ENCODE measurements at regions not wholly inside any gene's neighbourhood (a gene's known extent, or its start where the extent isn't known, plus 50 kb on each side); places are given as distances from the start of the nearest gene placed in this dataset.

DNA sequence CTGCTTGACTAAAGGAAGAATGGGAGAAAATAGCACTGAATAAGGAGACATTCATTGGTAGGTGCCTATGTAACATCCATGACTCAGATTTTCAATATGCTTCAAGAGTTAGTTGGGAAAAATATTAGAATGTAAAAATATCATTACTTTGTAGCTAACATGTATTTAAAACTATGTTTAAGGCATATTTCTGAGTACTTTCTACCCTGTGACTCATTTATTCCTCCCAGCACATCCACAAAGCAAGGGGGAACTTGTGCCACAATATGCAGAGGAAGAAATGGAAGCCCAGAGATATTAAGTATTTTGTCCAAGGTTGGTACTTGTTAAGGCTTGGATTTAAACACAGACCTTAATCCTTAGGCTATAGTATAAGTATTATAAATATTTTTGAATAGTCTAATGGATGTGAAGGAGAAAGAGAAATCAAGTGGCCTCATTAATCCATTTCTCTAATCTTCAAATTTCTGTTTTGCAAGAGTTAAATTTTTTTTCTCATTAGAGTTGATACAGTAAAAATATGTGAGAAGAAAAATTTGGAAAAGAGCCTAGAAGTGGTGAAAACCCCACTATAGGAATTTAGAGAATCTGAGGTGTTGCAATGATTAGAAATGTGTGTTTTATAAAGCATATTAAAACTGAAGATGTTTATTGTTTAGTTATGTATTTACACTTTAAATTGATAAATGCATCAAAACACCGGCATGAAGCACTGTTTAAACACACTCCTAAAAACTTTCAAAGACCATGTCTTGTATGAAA is 149.3 kb upstream of the GYPA start:
- Histone ChIP-seq H3K36me3 (ENCODE audit: low read depth) (no peaks in the 10 kb centered on the region), H3K79me2 (ENCODE audit: low read depth) (no peaks in the 10 kb centered on the region), H3K9me2 (ENCODE audit: insufficient read depth) (no peaks in the 10 kb centered on the region), H3K27ac (no peak overlapping the region), H3F3A (ENCODE audit: insufficient read depth, low read depth) (no peaks in the 10 kb centered on the region), H3K9me3 (ENCODE audit: insufficient read depth, low read depth) (no peaks in the 10 kb centered on the region), H3K4me3 (no peak overlapping the region), H4K20me1 (ENCODE audit: insufficient read depth) (no peaks in the 10 kb centered on the region), H3K4me1 (replicated peaks; ENCODE audit: insufficient read depth) (no peaks in the 10 kb centered on the region), H3K4me2 (no peak overlapping the region), H2AFZ (no peak overlapping the region), H3K27me3 (ENCODE audit: insufficient read depth, low read depth) (no peaks in the 10 kb centered on the region)
- BruUV-seq (replicated peaks), result no TSS peak
- ChIA-PET CTCF (no interaction called here), POLR2A (ENCODE audit: unreplicated experiment) (no interaction called here)
- no peak for DNase-seq
- intact Hi-C loops (cut with micrococcal nuclease; ENCODE audit: unreplicated experiment), result no loop called here
- TF ChIP-seq EZH2 (IDR thresholded peaks at IDR 0.05; ENCODE audit: low read depth), result no peak
- TF ChIP-seq, protein P1, sequence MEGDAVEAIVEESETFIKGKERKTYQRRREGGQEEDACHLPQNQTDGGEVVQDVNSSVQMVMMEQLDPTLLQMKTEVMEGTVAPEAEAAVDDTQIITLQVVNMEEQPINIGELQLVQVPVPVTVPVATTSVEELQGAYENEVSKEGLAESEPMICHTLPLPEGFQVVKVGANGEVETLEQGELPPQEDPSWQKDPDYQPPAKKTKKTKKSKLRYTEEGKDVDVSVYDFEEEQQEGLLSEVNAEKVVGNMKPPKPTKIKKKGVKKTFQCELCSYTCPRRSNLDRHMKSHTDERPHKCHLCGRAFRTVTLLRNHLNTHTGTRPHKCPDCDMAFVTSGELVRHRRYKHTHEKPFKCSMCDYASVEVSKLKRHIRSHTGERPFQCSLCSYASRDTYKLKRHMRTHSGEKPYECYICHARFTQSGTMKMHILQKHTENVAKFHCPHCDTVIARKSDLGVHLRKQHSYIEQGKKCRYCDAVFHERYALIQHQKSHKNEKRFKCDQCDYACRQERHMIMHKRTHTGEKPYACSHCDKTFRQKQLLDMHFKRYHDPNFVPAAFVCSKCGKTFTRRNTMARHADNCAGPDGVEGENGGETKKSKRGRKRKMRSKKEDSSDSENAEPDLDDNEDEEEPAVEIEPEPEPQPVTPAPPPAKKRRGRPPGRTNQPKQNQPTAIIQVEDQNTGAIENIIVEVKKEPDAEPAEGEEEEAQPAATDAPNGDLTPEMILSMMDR (conservative IDR thresholded peaks at IDR 0.05), result no peak

DNA sequence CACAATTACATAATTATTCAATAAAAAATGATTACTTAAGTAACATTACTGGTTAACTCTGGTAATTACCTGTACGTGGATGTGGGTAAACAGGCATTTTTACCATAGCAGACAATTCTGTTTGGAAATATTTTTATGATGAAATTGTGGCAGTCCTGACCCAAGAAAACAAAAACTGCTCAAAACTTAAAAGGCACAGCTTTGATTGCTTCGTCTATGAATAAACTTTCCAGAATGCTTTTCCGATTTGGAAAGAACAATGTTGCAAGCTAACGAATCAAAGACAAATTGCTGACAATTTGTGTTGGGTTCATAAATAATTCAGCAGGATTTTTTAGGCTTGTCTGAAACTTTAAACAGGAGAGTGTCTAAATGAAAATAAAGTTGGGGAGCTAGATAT is 150.6 kb upstream of the GYPA start:
- H4K20me1 ChIP-seq (ENCODE audit: insufficient read depth), result no peaks in the 10 kb centered on the region
- H3K36me3 ChIP-seq (ENCODE audit: low read depth), result no peaks in the 10 kb centered on the region
- no peaks in the 10 kb centered on the region for H3K4me1 ChIP-seq (replicated peaks; ENCODE audit: insufficient read depth)
- intact Hi-C loops (cut with micrococcal nuclease; ENCODE audit: unreplicated experiment), result no loop called here
- no peak for TF ChIP-seq EZH2 (IDR thresholded peaks at IDR 0.05; ENCODE audit: low read depth)
- TF ChIP-seq, protein P1 (conservative IDR thresholded peaks at IDR 0.05), result no peak
- H3K27ac ChIP-seq, result no peak overlapping the region
- no peaks in the 10 kb centered on the region for H3K79me2 ChIP-seq (ENCODE audit: low read depth)
- H3K4me3 ChIP-seq, result no peak overlapping the region
- no peaks in the 10 kb centered on the region for H3K9me3 ChIP-seq (ENCODE audit: insufficient read depth, low read depth)
- H3K27me3 ChIP-seq (ENCODE audit: insufficient read depth, low read depth), result no peaks in the 10 kb centered on the region
- DNase-seq, result no peak
- H3K4me2 ChIP-seq, result no peak overlapping the region
- ChIA-PET POLR2A (ENCODE audit: unreplicated experiment) (no interaction called here), CTCF (no interaction called here)
- no peaks in the 10 kb centered on the region for H3K9me2 ChIP-seq (ENCODE audit: insufficient read depth)
- H3F3A ChIP-seq (ENCODE audit: insufficient read depth, low read depth), result no peaks in the 10 kb centered on the region
- no peak overlapping the region for H2AFZ ChIP-seq
- no TSS peak for BruUV-seq (replicated peaks)

DNA sequence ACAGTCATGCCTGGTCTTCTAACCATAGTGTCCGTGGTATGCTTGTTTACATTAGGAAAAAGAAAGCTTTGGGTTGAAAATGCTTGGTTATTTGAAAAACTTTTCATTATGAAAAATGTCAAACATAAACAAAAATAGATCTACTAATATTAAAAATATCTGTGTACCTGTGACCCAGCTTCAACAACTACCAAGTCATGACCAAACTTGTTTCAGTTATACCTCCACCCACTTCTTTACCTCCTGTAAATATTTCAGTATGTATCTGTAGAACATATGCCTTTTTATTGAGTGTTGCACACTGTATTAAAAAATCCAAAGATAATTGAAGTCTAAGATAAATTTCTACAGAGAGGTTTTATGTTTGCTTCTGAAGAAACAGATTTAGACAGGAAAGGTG is 153.7 kb upstream of the GYPA start:
- Histone ChIP-seq H3F3A (ENCODE audit: insufficient read depth, low read depth) (no peaks in the 10 kb centered on the region), H3K9me3 (ENCODE audit: insufficient read depth, low read depth) (no peaks in the 10 kb centered on the region; the same call in 1 of the 2 replicates), H3K79me2 (ENCODE audit: low read depth) (no peaks in the 10 kb centered on the region), H3K36me3 (ENCODE audit: low read depth) (no peaks in the 10 kb centered on the region), H3K4me3 (no peak overlapping the region), H3K4me1 (replicated peaks; ENCODE audit: insufficient read depth) (no peaks in the 10 kb centered on the region), H3K9me2 (ENCODE audit: insufficient read depth) (no peaks in the 10 kb centered on the region), H3K27ac (no peak overlapping the region), H3K27me3 (ENCODE audit: insufficient read depth, low read depth) (no peaks in the 10 kb centered on the region), H3K4me2 (no peak overlapping the region), H2AFZ (no peak overlapping the region), H4K20me1 (ENCODE audit: insufficient read depth) (no peaks in the 10 kb centered on the region)
- TF ChIP-seq, protein P1 (conservative IDR thresholded peaks at IDR 0.05), result no peak
- no peak for TF ChIP-seq EZH2 (IDR thresholded peaks at IDR 0.05; ENCODE audit: low read depth)
- DNase-seq, result no peak
- intact Hi-C loops (cut with micrococcal nuclease; ENCODE audit: unreplicated experiment), result loop anchor here (2.0 kb wide), 2 partner anchors 45 to 63 kb away; no protein-coding TSS in a partner anchor
- CTCF ChIA-PET, result no interaction called here
- POLR2A ChIA-PET (ENCODE audit: unreplicated experiment), result no interaction called here
- BruUV-seq (replicated peaks), result no TSS peak
